Calu3 (cell line): ENCODE measurements at regions not wholly inside any gene's neighbourhood (a gene's known extent, or its start where the extent isn't known, plus 50 kb on each side); places are given as distances from the start of the nearest gene placed in this dataset.

Experiments
- BruUV-seq: library from RNA; stranded (reverse); fragments of 400-500 nt; replicated peaks from 2 replicates; lab custom pipeline; 2021; lab: Mats Ljungman, UMichigan
- CTCF ChIA-PET: fragments of 300-600 bp; sonication (Branson Sonifier 250); formaldehyde crosslinking; loops from one replicate; lab custom pipeline; 2022; ENCODE audit warnings: antibody characterized with exemption; lab: Charles Lee
- DNase-seq: peaks from one replicate; pipeline ENCODE4 v3.0.0; 2022
- H3K27ac Mint-ChIP-seq: one replicate; pipeline ENCODE4 v1.8.0; 2022; ENCODE audit warnings: mixed read lengths; ENCODE audit not compliant: unreplicated experiment
- H3K27me3 Mint-ChIP-seq: one replicate; pipeline ENCODE4 v1.8.0; 2022; ENCODE audit warnings: mixed read lengths; ENCODE audit not compliant: unreplicated experiment
- H3K36me3 Mint-ChIP-seq: one replicate; pipeline ENCODE4 v1.8.0; 2022; ENCODE audit warnings: mild to moderate bottlenecking, moderate library complexity, mixed read lengths; ENCODE audit not compliant: insufficient read depth, unreplicated experiment
- H3K4me1 Mint-ChIP-seq: one replicate; pipeline ENCODE4 v1.8.0; 2022; ENCODE audit warnings: mild to moderate bottlenecking, low read depth, mixed read lengths; ENCODE audit not compliant: unreplicated experiment
- H3K4me3 Mint-ChIP-seq: one replicate; pipeline ENCODE4 v1.8.0; 2022; ENCODE audit warnings: mild to moderate bottlenecking, low read depth, moderate library complexity, mixed read lengths; ENCODE audit not compliant: unreplicated experiment
- H3K9me3 Mint-ChIP-seq: one replicate; pipeline ENCODE4 v1.8.0; 2022; ENCODE audit warnings: low read depth, mixed read lengths; ENCODE audit not compliant: unreplicated experiment
- intact Hi-C: fragments of 100-400 bp; cut with micrococcal nuclease; formaldehyde crosslinking; loops from one replicate; pipeline ENCODE4 v1.10.0; 2022; ENCODE audit not compliant: unreplicated experiment
- TF ChIP-seq, protein P1 (sequence below): fragments of 200-600 bp; IDR thresholded peaks from one replicate; pipeline ENCODE4 v1.8.0; 2022; ENCODE audit warnings: antibody characterized with exemption; ENCODE audit not compliant: unreplicated experiment

- peak; percentile 6 for DNase-seq
- no peaks in the 10 kb centered on the region for H3K27me3 Mint-ChIP-seq
- no peaks in the 10 kb centered on the region for H3K36me3 Mint-ChIP-seq
- no peak overlapping the region for H3K27ac Mint-ChIP-seq
- TF ChIP-seq, protein P1, sequence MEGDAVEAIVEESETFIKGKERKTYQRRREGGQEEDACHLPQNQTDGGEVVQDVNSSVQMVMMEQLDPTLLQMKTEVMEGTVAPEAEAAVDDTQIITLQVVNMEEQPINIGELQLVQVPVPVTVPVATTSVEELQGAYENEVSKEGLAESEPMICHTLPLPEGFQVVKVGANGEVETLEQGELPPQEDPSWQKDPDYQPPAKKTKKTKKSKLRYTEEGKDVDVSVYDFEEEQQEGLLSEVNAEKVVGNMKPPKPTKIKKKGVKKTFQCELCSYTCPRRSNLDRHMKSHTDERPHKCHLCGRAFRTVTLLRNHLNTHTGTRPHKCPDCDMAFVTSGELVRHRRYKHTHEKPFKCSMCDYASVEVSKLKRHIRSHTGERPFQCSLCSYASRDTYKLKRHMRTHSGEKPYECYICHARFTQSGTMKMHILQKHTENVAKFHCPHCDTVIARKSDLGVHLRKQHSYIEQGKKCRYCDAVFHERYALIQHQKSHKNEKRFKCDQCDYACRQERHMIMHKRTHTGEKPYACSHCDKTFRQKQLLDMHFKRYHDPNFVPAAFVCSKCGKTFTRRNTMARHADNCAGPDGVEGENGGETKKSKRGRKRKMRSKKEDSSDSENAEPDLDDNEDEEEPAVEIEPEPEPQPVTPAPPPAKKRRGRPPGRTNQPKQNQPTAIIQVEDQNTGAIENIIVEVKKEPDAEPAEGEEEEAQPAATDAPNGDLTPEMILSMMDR, result no peak
- intact Hi-C loops, result loop anchor here (1.0 kb wide), 2 partner anchors 58 to 808 kb away; no protein-coding TSS in a partner anchor
- no peak overlapping the region for H3K4me3 Mint-ChIP-seq
- CTCF ChIA-PET, result interaction anchor here (0.6 to 0.7 kb wide), 3 partner anchors 58 to 1202 kb away, joined by 3 to 5 read pairs (median 4); no protein-coding TSS in a partner anchor
- no TSS peak for BruUV-seq
- H3K9me3 Mint-ChIP-seq, result no peaks in the 10 kb centered on the region
- H3K4me1 Mint-ChIP-seq, result no peaks in the 10 kb centered on the region
Observed at GRCh38 chr3:25904206-25904605, 114.3 kb downstream of the OXSM start.

GRCh38 chr3:25906132-25906906 is 116.4 kb downstream of the OXSM start:
- Mint-ChIP-seq H3K9me3 (no peaks in the 10 kb centered on the region), H3K36me3 (no peaks in the 10 kb centered on the region), H3K4me3 (no peak overlapping the region), H3K27me3 (no peaks in the 10 kb centered on the region), H3K4me1 (no peaks in the 10 kb centered on the region), H3K27ac (no peak overlapping the region)
- CTCF ChIA-PET, result no interaction called here
- TF ChIP-seq, protein P1, result no peak
- BruUV-seq, result no TSS peak
- intact Hi-C loops, result no loop called here
- no peak for DNase-seq

DNA sequence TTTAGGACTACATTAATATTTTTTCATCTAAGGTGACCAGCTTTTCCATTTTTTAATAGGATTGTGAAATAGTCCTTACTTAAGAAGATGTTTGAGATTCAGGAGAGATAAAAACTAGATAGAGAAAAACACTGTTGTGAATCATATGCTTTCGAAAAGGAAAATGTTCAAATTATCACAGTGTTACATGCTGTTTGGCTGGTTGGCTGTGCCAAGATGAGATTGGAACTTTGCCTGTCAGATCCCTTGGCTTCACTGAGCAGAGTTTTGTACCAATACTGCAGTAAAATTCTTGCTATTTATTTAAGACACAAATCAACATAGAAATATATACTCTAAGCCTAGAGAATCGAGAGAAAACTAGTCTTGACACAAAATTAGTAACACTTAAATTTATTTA is 117.2 kb downstream of the OXSM start:
- intact Hi-C loops, result no loop called here
- H3K4me1 Mint-ChIP-seq, result no peaks in the 10 kb centered on the region

DNA sequence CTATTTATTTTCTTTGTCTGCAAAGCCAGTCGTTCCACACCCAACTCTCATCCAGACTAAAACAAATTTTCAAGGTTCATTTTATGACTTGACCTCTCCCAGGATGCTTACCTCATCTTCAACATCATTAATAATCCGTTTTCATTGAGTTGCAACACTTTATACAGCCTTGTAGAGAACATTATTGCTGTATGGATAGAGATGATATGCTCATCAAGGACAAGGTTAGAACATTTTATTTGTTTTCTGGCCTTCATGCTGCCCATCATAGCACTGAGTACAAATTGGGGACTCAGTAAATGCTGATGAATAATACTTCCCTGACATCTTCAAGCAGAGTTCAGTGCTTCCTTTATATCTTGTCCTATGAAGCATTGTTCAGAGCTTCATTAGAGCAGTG is 120.2 kb downstream of the OXSM start:
- H3K4me3 Mint-ChIP-seq, result no peak overlapping the region
- no peaks in the 10 kb centered on the region for H3K36me3 Mint-ChIP-seq
- no peaks in the 10 kb centered on the region for H3K4me1 Mint-ChIP-seq
- CTCF ChIA-PET, result no interaction called here
- no peaks in the 10 kb centered on the region for H3K9me3 Mint-ChIP-seq
- TF ChIP-seq, protein P1, result no peak
- DNase-seq, result no peak
- H3K27me3 Mint-ChIP-seq, result no peaks in the 10 kb centered on the region
- no TSS peak for BruUV-seq
- intact Hi-C loops, result no loop called here
- no peak overlapping the region for H3K27ac Mint-ChIP-seq

More for the DNA sequence above, 117.2 kb downstream of the OXSM start:
- TF ChIP-seq, protein P1, result no peak
- no peaks in the 10 kb centered on the region for H3K36me3 Mint-ChIP-seq
- H3K27ac Mint-ChIP-seq, result no peak overlapping the region
- no peak for DNase-seq
- no peak overlapping the region for H3K4me3 Mint-ChIP-seq
- no TSS peak for BruUV-seq
- H3K27me3 Mint-ChIP-seq, result no peaks in the 10 kb centered on the region
- CTCF ChIA-PET, result no interaction called here
- H3K9me3 Mint-ChIP-seq, result no peaks in the 10 kb centered on the region
